ENCODE measurements at regions not wholly inside any gene's neighbourhood (a gene's known extent, or its start where the extent isn't known, plus 50 kb on each side); places are given as distances from the start of the nearest gene placed in this dataset.

DNA sequence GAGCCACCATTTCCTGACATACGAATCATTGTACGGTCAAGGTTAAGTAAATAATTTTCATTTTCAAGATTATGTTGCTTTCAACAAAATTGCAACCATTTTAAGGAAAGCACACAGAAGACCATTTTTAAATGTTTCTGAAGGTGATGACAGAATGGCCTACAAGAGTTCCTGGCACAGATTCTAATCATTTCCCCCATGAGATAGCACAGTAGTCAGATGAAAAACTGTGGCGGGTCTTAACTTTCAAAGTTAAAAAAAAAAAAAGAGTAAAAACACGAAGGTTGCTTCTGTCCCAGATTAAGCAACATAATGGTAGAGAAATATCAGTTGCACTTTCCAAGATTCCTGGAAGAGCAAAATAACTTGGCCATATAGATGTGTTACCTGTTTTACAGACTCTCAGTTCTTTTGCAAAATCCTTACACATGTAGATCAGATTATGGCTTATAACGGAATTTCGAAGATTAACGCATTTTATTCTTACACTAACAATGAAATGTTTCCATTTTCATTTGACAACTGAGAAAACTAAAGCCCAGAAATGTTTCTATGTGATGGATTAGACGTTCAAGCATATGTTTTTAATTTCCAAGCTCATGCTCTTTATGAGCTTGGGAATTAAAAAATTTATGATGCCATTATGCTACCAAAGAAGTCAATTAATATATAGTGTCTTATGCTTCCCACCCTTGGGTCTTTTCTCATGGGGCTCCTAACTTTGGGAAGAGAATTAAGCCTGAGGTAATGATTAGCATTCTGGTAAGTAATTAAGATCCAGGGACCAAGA, 335.1 kb upstream of the CLNK start:
- Histone ChIP-seq H3K27ac (ENCODE audit: low read depth in 1 of 2, low read length in 2 of 2) (no peak overlapping the region), H3K4me1 (ENCODE audit: control insufficient read depth in 4 of 4, insufficient read depth in 4 of 4, low read length in 3 of 4) (no peaks in the 10 kb centered on the region), H3K9me3 (ENCODE audit: control insufficient read depth in 4 of 4, low read length in 3 of 4) (no peaks in the 10 kb centered on the region), H3K27me3 (ENCODE audit: control insufficient read depth in 4 of 4, insufficient read depth in 4 of 4, low read length in 3 of 4) (peaks cover 0 to 4% (median 0%) of the 10 kb centered on the region in 4 donors), H3K36me3 (ENCODE audit: control insufficient read depth in 4 of 4, insufficient read depth in 3 of 4, low read depth in 1 of 4, low read length in 3 of 4) (no peaks in the 10 kb centered on the region), H3K4me3 (ENCODE audit: low read depth in 1 of 3, low read length in 3 of 3) (no peak overlapping the region), H3K9ac (ENCODE audit: low read depth in 1 of 2, low read length in 2 of 2) (no peak overlapping the region)
- no peak for TF ChIP-seq RAD21 (IDR thresholded peaks at IDR 0.05)
- no peak for TF ChIP-seq CTCF (IDR thresholded peaks at IDR 0.05; ENCODE audit: low read depth, low read length, missing input control)
- TF ChIP-seq SP1 (IDR thresholded peaks at IDR 0.05): no peak
- no peak for TF ChIP-seq FOXA1 (IDR thresholded peaks at IDR 0.05)
- TF ChIP-seq HNF4G (IDR thresholded peaks at IDR 0.05): no peak
- TF ChIP-seq NR2F2 (IDR thresholded peaks at IDR 0.05): no peak
- TF ChIP-seq, protein P1, sequence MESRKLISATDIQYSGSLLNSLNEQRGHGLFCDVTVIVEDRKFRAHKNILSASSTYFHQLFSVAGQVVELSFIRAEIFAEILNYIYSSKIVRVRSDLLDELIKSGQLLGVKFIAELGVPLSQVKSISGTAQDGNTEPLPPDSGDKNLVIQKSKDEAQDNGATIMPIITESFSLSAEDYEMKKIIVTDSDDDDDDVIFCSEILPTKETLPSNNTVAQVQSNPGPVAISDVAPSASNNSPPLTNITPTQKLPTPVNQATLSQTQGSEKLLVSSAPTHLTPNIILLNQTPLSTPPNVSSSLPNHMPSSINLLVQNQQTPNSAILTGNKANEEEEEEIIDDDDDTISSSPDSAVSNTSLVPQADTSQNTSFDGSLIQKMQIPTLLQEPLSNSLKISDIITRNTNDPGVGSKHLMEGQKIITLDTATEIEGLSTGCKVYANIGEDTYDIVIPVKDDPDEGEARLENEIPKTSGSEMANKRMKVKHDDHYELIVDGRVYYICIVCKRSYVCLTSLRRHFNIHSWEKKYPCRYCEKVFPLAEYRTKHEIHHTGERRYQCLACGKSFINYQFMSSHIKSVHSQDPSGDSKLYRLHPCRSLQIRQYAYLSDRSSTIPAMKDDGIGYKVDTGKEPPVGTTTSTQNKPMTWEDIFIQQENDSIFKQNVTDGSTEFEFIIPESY (IDR thresholded peaks at IDR 0.05): no peak
- no peak for TF ChIP-seq JUND (IDR thresholded peaks at IDR 0.05)
- TF ChIP-seq, protein P2, sequence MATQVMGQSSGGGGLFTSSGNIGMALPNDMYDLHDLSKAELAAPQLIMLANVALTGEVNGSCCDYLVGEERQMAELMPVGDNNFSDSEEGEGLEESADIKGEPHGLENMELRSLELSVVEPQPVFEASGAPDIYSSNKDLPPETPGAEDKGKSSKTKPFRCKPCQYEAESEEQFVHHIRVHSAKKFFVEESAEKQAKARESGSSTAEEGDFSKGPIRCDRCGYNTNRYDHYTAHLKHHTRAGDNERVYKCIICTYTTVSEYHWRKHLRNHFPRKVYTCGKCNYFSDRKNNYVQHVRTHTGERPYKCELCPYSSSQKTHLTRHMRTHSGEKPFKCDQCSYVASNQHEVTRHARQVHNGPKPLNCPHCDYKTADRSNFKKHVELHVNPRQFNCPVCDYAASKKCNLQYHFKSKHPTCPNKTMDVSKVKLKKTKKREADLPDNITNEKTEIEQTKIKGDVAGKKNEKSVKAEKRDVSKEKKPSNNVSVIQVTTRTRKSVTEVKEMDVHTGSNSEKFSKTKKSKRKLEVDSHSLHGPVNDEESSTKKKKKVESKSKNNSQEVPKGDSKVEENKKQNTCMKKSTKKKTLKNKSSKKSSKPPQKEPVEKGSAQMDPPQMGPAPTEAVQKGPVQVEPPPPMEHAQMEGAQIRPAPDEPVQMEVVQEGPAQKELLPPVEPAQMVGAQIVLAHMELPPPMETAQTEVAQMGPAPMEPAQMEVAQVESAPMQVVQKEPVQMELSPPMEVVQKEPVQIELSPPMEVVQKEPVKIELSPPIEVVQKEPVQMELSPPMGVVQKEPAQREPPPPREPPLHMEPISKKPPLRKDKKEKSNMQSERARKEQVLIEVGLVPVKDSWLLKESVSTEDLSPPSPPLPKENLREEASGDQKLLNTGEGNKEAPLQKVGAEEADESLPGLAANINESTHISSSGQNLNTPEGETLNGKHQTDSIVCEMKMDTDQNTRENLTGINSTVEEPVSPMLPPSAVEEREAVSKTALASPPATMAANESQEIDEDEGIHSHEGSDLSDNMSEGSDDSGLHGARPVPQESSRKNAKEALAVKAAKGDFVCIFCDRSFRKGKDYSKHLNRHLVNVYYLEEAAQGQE (IDR thresholded peaks at IDR 0.05): no peak
- no peak for TF ChIP-seq EGR1 (IDR thresholded peaks at IDR 0.05; ENCODE audit: low read depth in 2 of 2)
- TF ChIP-seq RXRA (IDR thresholded peaks at IDR 0.05): no peak
- TF ChIP-seq ATF3 (IDR thresholded peaks at IDR 0.05): no peak
- TF ChIP-seq GABPA (IDR thresholded peaks at IDR 0.05 in 1 of 2, conservative IDR thresholded peaks at IDR 0.05 in 1 of 2): no peak
- DNase-seq (ENCODE audit: low spot score): no peak
- WGBS: 68% methylated on average over 8 of the region's 8 CpGs

GRCh38 chr4:11014199-11014598, 329.6 kb upstream of the CLNK start:
- Histone ChIP-seq H3K4me1 (ENCODE audit: control insufficient read depth in 4 of 4, insufficient read depth in 4 of 4, low read length in 3 of 4) (no peaks in the 10 kb centered on the region), H3K9me3 (ENCODE audit: control insufficient read depth in 4 of 4, low read length in 3 of 4) (no peaks in the 10 kb centered on the region), H3K9ac (ENCODE audit: low read depth in 1 of 2, low read length in 2 of 2) (no peak overlapping the region), H3K27ac (ENCODE audit: low read depth in 1 of 2, low read length in 2 of 2) (no peak overlapping the region), H3K4me3 (ENCODE audit: low read depth in 1 of 3, low read length in 3 of 3) (no peak overlapping the region), H3K36me3 (ENCODE audit: control insufficient read depth in 4 of 4, insufficient read depth in 3 of 4, low read depth in 1 of 4, low read length in 3 of 4) (no peaks in the 10 kb centered on the region), H3K27me3 (ENCODE audit: control insufficient read depth in 4 of 4, insufficient read depth in 4 of 4, low read length in 3 of 4) (no peaks in the 10 kb centered on the region)
- no peak for DNase-seq (ENCODE audit: low spot score)
- no peak for TF ChIP-seq FOXA1 (IDR thresholded peaks at IDR 0.05)
- no peak for TF ChIP-seq YY1 (IDR thresholded peaks at IDR 0.05)
- no peak for TF ChIP-seq GABPA (IDR thresholded peaks at IDR 0.05 in 1 of 2, conservative IDR thresholded peaks at IDR 0.05 in 1 of 2)
- TF ChIP-seq HNF4A (conservative IDR thresholded peaks at IDR 0.05): no peak
- TF ChIP-seq ATF3 (IDR thresholded peaks at IDR 0.05): no peak
- TF ChIP-seq SP1 (IDR thresholded peaks at IDR 0.05): no peak
- TF ChIP-seq FOXA2 (IDR thresholded peaks at IDR 0.05): no peak
- TF ChIP-seq EGR1 (IDR thresholded peaks at IDR 0.05; ENCODE audit: low read depth in 2 of 2): no peak
- TF ChIP-seq TAF1 (conservative IDR thresholded peaks at IDR 0.05): no peak
- no peak for TF ChIP-seq HNF4G (IDR thresholded peaks at IDR 0.05)
- TF ChIP-seq RXRA (IDR thresholded peaks at IDR 0.05): no peak
- no peak for TF ChIP-seq RAD21 (IDR thresholded peaks at IDR 0.05)
- TF ChIP-seq, protein P2 (IDR thresholded peaks at IDR 0.05): no peak
- TF ChIP-seq MAX (IDR thresholded peaks at IDR 0.05): no peak

All from liver (tissue), 8 donors.